NCI-H1092 (cell line): ENCODE measurements at regions not wholly inside any gene's neighbourhood (a gene's known extent, or its start where the extent isn't known, plus 50 kb on each side); places are given as distances from the start of the nearest gene placed in this dataset.
"Not testable (repeated sequence)": the region's sequence is repeated elsewhere in the genome, so short reads cannot be mapped to it uniquely, and the experiment has no call there.

Experiments used
- DNase-seq: peaks from one replicate; lab custom pipeline; 2025; lab: John Stamatoyannopoulos, UW

DNA sequence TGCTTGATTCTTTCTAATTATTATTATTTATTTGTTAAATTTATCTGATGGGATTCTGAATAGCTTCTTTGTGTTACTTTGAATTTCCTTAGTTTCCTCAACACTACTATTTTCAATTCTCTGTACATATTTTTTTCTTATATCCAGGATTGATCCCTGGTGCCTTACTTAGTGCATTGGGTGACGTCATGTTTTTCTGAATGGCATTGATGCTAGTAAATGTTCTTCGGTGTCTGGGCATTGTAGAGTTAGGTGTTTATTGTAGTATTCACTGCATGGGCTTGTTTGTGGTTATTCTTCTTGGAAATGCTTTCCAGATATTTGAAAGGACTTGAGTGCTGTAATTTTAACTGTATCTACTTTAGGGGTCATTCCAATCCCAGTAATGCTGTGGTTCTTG, 938.1 kb downstream of the FAM133A start:
- no peak for DNase-seq

DNA sequence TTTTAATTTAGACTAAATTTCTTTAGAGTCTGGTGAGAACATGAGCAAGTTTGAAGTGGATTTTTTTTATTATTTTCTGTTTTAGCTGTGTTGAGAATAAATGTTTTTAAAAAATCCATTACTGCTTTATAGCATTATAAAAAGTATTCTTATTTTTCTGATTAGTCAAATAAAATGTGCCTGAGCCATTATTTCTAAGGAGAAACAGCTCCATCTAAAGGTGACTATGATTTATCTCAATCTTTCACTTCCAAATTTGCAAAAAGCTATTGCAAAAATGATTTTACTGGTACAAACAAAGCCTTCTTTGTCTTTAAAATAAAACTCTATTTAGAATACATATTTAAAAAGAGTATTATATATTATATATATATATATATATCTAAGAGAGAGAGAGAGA, 959.2 kb downstream of the FAM133A start:
- DNase-seq: no peak

DNA sequence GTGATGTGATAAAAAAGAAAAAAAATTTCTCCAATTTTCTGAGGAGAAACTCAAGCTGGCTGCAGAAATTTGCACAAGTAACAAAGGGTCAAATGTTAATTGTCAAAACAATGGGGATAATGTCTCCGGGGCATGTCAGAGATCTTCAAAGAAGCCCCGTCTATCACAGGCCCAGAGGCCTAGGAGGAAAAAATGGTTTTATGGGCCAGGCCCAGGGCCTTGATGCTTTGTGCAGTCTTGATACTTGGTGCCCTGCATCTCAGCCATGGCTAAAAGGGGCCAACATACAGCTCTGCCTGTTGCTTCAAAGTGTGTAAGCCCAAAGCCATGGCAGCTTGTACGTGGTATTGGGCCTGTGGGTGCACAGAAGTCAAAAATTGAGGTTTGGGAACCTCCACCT, 961.0 kb downstream of the FAM133A start:
- DNase-seq: no peak

DNA sequence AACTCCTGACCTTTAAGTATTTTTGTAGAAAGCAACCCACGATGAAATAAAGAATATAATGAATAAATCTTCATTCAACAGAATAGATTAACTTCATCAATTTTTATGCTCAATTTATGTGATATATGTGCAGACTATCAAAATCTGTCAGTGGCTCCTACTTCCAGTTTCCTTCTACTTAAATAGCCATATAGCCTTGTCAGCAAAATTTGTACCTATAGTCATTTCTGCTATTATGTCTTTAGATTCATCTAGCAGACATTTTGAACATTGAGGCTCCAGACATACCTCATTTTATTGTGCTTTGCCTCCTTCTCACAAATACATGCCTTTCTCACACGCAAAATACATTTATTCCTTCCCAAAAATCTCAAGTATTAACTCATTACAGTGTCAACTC, 971.7 kb downstream of the FAM133A start:
- DNase-seq: no peak

DNA sequence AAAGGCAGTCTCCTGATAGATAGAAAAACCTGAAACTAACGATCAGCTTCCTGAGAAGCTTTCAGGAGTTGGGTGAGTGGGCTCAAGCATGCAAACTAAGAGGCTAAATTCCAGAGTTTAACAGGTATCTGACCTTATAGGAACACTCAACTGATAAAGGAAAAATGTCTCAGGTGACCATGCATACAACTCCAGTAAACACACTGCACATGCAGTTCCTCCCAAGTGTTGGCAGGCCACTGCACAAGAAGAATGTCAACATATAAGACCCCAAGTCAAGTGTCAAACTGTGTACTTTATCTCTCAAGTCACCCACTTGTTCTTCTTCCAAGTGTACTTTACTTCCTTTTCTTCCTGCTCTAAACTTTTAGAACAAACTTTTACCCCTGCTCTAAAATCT, 981.2 kb downstream of the FAM133A start:
- DNase-seq: no peak

DNA sequence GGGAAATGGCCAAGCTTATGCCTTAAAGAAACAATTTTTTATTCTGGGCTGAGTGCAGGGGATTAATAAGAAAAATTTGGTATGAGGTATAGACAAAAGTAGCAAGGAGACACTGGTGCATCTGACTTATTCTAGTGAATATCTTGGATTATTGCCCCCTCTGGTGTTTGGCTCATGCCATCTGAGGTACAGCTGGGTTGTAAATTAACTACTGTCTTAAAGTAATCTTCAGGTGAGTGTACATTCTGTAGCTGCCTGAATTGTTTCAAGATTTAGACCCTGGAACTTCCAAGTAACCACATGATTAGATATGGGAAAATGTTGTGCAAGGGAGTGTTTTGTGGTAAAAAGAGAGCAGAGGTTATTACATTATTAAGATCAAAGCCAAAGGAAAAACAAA, 988.7 kb downstream of the FAM133A start:
- no peak for DNase-seq

DNA sequence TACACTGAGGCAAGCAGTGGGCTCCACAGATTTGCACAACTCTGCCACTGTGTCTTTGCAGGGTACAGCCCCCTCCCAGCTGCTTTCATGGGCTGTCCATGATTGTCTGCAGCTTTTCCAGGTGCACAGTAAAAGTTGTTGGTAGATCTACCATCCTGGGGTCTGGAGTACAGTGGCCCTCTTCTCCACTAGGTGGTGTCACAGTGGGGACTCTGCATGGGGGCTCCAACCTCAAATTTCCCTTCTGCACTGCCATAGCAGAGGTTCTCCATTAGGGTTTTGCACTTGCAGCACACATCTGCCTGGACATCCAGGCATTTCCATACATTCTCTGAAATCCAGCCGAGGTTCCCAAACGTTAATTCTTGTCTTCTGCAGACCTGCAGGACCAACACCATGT, 1002.3 kb downstream of the FAM133A start:
- no peak for DNase-seq

DNA sequence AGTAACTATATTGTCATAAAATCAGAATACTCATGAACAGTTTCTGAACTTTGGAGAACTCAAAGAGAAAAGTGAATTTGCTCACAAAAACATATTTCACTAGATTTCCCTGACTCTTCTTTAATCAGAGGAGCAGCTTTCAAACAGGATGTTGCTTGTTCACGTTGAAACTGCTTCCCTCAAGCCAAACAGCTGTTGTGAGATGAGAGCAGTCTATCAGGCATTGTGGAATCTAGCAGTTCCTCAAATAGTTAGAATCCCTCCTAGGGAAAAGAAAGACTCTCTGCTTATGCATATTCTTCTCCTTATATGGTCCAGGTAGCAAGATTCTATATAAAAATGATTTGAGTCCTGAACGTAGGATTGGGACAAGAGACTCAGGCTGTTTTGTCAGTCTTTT, 1012.1 kb downstream of the FAM133A start:
- DNase-seq: no peak

DNA sequence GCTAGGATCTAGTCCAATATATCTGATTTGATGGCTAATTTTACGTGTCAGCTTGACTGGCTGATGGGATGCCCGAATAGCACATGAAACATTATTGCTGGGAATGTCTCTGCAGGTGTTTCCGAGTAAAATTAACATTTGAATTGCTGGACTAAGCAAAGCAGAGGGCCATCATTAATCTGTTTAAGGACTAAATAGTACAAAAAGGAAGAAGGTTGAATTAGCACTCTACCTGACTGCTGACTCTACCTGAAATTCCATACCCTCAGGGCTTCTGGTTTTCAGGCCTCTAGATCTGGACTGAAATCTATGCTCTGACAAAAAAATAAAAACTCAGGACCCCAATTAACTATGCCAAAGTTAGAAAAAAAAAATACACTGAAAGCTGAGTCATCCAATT, 1021.9 kb downstream of the FAM133A start:
- no peak for DNase-seq

DNA sequence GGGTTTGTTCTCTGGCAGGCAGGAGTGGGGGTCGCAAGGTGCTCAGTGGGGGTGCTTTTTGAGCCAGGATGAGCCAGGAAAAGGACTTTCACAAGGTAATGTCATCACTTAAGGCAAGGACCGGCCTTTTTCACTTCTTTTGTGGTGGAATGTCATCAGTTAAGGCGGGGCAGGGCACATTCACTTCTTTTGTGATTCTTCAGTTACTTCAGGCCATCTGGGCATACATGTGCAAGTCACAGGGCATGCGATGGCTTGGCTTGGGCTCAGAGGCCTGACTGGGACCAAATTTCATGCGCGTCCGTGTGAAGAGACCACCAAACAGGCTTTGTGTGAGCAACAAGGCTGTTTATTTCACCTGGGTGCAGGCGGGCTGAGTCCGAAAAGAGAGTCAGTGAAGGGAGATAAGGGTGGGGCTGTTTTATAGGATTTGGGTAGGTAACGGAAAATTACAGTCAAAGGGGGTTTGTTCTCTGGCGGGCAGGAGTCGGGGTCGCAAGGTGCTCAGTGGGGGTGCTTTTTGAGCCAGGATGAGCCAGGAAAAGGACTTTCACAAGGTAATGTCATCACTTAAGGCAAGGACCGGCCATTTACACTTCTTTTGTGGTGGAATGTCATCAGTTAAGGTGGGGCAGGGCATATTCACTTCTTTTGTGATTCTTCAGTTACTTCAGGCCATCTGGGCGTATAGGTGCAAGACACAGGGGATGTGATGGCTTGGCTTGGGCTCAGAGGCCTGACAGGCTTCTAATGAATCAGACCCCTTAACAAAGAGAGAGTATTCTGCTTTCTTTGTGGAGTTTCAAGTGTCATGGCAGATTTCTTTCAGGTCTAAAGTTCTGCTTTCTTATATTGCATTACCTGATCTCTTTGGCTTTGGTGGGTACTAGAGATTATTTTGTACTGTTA, 1030.6 kb downstream of the FAM133A start:
- DNase-seq: not testable (repeated sequence)

DNA sequence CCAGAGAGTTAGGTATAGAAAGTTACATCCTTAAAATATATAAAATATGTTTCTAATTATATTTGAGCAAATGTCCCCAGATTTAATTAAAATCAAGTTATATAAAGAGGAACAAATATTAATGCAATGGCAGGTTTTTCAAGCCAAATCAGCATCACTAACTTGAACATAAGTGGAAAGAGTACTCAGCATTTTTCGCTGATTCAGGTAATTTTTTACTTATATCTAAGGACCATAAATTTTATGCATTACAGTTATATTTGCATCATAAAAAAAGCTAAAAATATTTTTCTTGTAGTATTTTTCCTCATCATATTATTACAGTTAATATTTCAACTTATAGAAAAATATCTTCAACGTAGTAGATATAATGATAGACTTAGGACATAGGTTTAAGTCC, 1047.4 kb downstream of the FAM133A start:
- no peak for DNase-seq

DNA sequence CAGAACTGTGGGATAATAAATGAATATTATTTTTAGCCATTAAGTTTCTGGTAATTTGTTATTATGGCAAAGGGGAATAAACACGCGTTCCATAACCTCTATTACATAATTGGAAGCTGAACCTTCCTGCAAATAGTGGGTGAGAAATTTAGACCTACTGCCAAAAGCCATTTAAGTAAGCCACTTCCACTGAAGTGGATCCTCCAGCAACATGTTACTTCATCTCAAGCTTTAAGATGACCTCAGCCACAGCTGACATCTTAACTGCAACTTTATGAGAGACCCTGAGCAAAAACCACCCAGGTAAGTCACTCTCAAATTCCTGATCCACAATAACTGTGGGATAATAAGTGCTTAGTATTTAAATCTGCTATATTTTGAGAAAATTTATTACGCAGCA, 1048.6 kb downstream of the FAM133A start:
- DNase-seq: no peak

DNA sequence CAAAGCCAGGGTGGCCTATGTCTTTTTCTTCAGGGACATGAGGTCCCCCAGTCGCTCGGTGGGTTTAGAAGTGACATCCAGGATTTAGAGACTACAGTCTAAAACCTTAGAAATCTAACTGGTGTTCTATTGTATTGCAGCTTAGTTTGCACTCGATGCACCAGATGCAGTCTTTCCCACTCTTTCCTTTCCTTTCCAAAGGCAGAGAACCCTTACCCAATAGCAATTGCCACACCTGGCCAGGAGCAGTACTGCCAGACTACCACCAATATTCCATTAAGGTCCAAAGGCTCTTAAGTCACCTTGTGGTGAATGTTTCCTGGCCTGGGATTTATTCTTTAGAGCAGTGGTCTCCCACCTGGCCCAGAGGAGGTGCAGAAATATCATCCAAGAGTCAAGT, 1068.8 kb downstream of the FAM133A start:
- no peak for DNase-seq

DNA sequence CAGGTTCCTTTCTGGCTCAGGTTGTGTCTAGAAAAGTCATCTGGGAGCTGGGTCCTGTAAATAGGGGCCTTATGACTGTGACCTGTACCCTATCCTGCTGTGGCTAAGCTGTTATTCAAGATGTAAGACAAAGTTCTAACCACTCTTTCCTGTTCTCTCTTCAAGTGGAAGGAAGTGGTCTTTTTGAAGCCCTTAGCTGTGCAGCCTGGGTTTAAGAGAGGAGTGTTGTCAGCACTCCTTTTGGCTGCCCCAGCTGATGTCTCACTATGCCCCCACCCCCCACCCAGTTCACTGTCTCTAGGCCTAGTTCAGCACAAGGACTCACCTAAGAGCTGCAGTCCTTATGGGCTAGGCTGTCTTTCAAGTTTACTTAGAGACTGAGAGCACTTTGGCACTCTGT, 1069.5 kb downstream of the FAM133A start:
- DNase-seq: no peak

DNA sequence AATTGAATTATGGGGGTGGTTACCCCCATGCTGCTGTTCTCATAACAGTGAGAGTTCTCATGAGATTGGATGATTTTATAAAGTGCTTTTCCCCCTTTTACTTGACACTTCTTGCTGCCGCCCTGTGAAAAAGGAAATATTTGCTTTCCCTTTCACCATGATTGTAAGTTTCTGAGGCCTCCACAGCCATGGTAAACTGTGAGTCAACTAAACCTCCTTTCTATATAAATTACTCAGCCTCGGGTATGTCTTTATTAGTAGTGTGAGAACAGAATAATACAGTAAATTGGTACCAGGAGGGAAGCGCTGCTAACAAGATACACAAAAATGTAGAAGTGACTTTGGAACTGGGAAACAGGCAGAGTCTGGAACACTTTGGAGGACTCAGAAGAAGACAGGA, 1070.8 kb downstream of the FAM133A start:
- no peak for DNase-seq

DNA sequence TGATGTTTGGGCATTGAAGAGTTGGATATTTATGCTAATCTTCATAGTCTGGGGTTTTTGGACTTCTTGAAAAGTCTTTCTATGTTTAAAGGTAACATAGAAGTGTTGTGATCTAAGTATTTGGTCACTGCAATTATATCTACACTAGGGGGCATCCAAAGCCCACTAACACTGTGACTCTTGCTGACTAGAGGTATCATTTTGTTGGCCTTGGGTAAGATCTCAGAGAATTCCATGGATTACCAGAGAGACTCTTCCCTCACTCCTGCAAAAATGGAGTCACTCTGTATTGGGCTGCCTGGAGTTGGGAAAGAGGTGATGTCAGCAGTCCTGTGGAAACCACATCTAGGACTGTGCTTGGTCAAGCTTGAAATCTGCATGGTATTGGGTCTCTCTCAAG, 1077.6 kb downstream of the FAM133A start:
- no peak for DNase-seq

DNA sequence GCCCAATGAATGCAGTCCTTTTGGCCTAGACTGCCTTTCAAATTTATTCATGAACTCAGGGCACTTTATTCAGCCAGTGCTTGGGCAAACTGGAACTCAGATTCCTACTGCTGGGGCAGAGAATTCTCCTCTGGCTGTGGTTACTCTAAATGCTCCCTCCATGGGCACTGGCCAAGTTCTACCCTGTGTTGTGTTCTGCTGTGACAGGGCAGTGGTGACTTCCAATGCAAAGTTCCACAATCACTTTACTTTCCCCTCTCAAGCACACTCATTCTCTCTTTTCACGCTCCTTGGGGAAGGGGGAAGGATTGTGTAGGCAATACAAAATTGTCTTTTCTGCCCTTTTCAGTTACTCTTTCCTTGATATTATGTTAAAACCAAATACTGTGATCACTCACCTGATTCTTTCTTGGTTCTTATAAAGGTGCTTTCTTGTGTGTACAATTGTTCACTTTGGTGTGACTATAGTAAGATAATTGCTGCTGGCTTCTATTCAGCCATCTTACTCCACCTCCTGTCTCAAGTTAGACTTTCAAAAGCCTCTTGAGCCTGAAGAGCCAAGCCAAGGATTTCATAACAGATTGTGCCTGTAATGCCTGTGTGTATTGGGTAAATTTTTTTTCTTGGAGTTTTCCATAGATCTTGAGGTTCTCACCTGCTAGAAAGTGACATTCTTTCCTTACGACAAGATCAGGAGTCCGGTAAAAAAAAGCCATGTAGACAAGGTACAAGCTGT, 1078.6 kb downstream of the FAM133A start:
- no peak for DNase-seq

DNA sequence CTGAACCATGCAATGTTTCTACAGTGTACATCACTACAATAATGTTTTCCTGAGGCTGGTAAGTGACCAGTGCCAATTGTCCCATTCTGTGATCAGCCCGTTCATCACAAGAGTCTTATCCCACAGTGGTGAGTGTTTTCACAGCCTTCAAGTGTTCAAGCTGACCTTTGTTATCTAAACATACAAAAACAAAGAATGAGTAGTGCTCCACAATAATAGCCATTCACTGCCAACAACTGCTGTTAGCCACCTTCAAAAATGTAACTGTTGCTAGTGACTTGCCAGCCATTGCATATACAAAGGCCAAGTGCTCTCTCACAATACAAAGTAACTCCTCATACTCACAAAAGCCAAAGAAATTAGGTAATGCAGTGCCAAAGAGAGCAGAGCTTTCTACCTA, 1084.1 kb downstream of the FAM133A start:
- DNase-seq: no peak

DNA sequence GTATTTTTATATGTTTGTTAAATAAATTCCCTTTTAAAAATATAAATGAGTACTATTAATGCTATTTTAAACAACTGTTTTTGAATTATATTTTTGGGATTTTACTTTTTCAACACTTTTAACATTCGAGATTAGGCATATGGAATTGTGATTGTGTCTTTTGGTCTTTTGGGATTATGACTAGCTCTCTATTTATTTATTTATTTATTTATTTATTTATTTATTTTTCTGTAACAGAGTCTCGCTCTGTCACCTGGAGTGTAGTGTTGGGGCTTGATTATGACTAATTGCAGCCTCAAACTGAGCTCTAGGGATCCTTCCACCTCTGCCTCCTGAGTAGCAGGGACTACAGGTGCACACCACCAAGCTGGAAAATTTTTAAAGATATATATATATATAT, 1101.6 kb downstream of the FAM133A start:
- no peak for DNase-seq

DNA sequence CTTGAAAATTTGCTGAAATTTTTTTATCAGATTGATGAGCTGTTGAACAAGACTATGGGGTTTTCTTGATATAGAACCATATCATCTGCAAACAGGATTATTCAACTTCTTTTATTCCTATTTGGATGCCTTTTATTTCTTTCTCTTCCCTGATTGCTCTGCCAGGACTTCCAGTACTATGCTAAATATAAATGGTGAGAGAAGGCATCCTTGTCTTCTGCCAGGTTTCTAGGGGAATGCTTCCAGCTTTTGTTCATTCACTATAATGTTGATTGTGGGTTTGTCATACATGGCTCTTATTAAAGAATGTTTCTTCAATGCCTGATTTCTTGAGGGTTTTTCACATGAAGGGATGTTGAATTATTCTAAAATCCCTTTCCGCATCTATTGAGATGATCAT, 1139.5 kb downstream of the FAM133A start:
- DNase-seq: no peak

DNA sequence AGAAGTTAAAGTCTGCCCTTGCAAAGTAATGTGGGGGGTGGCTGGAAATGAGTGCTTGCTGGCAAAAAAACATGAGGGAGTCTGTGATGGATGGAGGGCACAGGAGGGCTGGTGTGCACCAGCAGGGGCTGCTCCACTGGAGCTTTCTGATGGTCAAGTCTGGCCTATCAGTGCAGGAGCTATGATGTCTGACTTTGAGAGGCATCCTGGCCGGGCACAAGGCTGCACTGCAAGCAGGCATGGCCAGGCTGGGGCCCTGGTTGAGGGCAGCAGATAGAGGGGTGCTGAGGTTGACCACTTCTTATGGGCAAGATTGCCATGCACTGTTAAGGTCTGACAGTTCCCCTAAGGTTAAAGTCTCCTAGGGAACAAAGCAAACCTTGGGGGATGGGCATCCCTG, 1140.2 kb downstream of the FAM133A start:
- DNase-seq: no peak

DNA sequence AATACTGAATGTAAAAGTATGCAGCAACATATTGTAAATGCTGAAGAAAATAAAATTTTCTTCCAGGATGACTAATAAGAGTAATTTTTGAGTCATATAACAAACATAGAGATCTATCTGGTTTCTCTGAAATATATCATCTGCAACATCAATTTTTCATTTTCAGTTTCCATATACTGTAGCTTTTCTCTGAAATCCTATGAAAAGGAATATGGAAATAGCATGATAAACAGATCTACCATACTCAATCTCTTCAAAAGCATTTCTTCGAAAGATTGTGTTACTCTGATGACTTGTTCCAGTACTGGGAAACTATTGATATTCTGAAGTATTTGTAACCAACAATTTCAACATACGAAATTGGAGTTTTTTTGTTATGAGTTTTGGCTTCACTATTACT, 1156.7 kb downstream of the FAM133A start:
- DNase-seq: no peak

DNA sequence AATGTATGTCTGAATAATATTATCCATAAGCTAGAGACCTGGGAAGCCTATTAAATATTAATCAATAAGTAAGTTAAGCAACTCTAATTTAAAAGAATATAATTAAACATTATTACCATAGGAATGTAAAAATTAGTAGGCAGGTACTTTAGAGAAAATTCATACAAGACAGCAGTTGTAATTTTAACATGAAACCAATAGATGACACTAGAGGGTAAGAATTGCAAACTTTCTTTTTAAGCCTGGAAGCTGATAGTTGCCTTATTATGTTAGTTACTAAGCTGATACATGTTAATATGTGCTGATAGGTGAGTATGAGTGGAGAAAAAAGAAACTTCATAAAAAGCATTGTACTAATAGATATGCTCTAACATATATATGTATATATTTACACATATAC, 1157.4 kb downstream of the FAM133A start:
- DNase-seq: no peak

DNA sequence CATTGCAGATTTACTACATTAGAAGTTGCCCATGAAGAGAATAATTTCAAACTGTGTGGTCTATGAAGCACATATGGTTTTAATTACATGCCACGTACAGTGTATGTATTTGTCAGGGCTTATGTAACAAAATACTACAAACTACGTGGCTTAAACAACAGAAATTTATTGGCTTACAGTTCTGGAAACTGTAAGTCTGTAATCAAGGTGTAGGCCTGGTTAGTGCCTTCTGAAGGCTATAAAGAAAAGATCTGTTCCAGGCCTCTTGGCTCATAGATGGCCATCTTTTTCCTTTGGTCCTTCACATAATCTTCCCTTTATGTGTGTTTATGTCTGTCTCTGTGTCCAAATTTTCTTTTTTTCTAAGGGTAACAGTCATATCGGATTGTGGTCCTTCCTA, 1160.2 kb downstream of the FAM133A start:
- DNase-seq: no peak
